HG02623 (cell line): ENCODE measurements at regions not wholly inside any gene's neighbourhood (a gene's known extent, or its start where the extent isn't known, plus 50 kb on each side); places are given as distances from the start of the nearest gene placed in this dataset.
"Not testable (repeated sequence)": the region's sequence is repeated elsewhere in the genome, so short reads cannot be mapped to it uniquely, and the experiment has no call there.

Experiments used
- ATAC-seq: cut with Tn5 transposase; IDR thresholded peaks from one replicate; pipeline ENCODE4 v1.9.1; 2021; ENCODE audit warnings: moderate library complexity; ENCODE audit not compliant: unreplicated experiment

DNA sequence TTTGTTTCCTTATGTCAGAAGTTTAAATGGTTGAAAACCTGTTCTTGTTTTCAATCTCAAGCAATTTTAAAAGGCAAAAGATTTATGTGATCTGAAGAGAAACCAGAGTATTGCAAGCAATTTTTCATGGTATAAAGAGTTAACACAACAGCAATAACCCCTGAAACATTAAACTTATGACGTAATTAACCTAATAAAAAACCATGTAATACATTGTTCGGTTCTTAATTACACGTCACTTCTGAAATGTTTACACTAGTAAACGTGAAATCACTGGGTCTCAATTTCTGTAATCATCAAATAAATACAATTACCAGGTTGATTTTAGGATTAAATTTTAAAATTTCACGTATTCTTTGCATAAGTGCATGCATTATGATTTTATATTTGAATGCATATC is 914.5 kb downstream of the NLGN4X start:
- ATAC-seq = no peak

DNA sequence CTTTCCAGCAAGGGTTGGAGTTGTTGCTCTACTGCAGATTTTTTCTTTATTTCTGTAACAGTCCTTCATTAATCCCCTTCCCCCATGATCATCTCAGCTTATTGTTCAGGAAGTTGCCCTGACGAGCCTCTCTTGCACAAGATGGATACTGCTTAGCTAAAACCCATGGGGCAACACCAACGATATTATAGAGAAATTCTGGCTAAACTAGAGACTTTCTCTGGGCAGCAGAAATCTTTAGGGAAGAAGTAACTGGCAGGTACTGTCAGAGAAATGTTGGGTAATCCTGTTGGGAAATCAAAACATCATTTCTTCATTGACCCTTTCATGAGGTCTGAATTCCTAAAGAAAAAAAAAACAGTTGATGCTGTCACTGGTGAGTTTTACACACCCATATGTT is 921.3 kb downstream of the NLGN4X start:
- no peak for ATAC-seq

DNA sequence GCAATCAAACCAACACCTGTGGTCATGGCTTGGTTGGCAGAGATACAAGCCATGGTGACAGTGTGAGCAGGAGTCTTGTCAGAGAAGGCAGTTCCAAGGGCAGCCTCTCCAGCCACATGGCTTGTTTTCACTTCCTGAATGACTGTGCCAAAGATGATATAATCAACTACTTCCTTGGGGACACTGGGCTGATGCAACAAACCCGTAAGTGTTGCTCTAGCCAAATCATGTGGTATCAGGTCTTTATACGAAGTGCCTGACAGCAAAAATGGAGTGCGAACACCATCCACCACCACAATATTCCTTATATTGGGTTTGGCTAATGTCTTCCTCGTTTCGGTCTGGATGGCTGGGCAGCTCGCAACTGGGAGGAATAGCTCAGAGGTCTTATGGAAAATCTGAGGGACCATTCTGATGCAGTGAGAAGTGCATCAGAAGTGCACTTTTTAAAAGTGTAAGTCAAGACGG is 922.0 kb downstream of the NLGN4X start:
- no peak for ATAC-seq

DNA sequence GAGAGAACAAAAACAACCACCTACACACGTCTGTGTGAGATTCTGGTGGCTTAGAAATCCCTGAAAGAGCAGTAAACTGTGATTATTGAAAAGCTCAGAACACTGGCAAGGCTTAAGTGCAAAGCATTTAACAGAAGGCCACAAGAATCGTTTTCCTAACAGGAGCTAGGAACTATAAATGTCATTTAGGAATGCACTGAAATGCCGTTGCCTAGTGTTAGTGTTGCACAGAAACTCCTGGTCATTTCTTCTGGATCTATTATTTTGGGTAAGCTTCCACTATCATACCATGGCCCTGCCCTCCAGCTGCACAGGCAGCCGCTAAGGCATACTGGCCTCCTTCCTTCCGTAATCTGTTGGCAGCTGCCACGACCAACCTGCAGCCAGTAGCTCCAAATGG is 923.2 kb downstream of the NLGN4X start:
- ATAC-seq = no peak

DNA sequence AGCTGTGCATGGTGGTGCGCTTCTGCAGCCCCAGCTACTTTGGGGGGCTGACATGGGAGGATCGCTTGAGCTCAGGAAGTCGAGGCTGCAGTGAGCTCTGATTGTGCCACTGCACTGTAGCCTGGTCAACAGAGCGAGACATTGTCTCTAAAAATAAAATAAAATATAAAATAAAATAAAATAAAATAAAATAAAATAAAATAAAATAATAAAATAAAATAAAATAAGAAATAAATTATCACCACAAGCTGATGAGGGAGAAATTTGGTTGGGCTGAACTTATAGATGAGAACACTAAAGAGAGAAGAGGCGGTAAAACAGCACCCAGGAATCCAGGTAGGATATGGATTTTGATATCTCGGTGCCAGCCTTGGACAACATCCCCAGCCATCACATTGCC is 933.7 kb downstream of the NLGN4X start:
- no peak for ATAC-seq

DNA sequence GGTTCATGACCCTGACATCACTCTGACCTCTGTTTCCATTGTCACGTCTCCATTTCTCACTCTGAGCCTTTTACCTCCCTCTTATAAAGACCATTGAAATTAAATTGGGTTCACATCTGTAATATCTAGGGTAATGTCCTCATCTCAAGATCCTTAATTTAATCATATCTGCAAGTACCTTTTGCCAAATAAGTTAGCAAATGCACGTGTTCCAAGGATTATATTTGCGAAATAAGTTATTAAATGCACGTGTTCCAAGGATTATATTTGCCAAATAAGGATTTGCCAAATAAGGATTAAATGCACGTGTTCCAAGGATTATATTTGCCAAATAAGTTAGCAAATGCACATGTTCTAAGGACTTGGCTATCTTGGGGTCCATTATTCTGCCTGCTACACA is 938.0 kb downstream of the NLGN4X start:
- ATAC-seq = no peak

DNA sequence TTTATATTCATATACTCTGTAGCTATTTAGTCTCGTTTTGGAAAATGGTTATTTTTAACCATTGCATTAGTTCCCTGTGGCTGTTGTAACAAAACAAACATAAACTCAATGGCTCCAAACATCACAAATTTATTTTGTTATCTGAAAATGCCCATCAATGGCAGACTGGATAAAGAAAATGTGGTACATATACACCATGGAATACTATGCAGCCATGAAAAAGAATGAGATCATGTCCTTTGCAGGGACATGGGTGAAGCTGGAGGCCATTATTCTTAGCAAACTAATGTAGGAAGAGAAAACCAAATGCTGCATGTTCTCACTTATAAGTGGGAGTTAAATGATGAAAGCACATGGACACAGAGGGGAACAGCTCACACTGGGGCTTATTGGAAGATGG is 938.7 kb downstream of the NLGN4X start:
- not testable (repeated sequence) for ATAC-seq

DNA sequence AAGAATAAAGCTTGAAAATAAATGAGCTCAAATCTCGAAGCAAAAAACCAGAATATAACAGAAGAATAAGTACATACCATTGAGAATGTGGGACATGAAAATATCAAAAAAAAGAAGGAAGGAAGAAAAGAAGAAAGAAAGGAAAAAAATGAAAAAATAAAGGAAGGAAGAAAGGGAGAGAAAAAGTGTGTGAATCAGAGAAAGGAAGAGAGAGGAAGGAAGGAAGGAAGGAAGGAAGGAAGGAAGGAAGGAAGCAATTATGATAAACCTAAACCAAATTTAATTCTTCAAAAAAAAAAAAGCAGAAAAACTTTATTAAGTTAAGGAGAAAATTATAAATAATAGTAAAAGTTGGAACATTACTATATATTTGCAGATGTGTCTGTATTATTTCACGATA is 949.8 kb downstream of the NLGN4X start:
- no peak for ATAC-seq

DNA sequence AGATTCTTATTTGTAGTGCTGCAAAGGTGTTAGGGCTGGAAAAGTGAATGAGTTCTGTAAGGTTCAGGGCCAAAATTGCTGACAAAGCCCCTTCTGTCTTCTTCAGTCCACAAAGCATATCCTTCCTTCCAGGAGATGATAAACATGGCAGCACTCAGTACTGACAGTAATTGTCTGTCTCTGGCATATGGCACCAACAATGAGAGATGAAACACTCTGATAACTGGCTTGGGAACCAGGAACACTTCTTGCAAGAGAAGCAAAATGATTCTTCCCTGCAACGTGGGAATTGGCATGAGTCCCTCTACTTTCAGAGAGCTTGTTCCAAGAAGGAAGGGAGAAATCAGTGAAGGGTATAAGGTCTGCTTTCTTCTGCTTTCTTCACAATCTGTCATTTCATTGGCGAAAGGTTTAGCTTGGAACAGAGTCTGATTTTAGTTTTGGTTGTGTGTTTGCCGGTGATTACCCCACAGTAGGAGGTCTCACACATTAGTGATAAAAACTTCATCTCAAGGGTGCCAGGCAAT is 963.3 kb downstream of the NLGN4X start:
- no peak for ATAC-seq

DNA sequence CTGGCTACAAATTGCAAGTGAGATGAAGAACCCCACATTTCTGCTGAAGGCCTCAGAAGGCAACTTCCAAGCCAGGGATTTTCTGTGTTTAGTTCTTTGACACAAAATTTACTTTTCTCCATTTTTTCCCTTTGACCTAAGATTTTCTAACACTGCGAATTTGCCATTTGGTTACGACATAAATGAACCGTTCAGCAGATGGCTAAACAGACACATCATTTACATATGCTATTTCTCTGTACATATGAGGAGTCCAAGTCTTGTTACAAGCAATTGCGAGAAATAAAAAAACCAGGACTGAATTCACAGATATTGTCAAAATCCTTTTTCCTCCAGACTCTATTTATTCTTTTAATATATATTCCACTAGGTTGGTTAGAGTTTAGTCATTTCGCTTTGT is 978.6 kb downstream of the NLGN4X start:
- no peak for ATAC-seq

DNA sequence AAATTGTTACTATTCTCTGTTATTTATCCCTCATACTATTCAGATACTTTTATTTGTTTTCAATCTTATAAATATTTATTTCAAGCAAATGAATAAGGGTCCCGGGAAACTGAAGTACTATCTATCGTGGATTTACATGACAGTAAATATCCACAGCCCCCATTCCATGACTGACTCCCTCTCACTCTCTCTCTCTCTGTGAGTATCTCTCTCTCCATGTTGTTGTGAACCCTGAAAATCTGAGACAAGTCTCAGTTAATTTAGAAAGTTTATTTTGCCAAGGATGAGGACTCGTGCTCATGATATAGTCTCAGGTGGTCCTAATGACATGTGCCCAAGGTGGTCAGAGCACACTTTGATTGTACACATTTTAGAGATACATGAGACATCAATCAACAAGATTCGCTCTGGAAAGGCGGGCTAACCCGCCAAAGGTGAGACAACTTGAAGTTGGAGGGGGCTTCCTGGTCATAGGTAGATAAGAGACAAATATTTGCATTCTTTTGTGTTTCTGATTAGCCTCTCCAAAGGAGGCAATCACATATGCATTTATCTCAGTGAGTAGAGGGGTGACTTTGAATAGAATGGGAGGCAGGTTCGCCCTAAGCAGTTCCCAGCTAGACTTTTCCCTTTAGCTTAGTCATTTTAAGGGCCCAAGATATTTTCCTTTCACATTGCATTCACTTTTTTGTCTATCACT is 986.4 kb downstream of the NLGN4X start:
- no peak for ATAC-seq

DNA sequence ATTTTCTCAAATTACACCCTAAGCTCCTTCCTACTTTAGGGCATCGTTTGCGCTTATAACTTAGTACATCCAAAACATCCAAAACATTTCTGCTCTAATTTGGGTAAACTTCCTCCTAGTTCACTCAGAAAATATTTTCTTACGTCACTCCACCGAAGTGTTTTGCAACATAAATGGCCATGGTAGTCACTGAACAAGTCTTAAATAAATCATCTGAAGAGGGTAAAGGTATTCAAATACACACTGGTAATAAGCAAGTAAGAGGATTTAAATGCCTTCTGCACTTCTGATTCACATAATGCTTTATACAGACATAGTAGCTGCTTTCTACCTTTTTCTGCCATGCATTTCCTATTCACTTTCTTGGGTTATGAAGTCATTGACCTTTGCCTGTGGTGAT is 991.9 kb downstream of the NLGN4X start:
- no peak for ATAC-seq

DNA sequence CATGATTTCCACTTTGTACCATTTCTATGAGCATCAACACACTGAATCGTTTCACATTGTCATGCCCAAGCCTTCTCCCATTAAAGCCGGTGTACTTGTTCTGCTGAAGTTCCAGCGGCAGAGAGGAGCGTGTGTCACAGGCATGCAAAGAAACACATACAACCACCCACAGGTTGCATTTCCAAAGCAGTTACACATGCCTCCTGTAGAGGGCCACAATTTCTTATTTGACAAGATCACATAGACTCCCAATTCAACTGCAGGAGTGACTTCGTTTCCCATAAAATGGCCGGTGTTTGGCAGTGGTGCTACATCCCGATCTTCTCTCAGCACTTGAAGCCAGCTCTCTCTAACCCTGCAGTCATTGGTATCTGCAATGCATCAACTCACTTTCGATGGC is 992.6 kb downstream of the NLGN4X start:
- no peak for ATAC-seq

DNA sequence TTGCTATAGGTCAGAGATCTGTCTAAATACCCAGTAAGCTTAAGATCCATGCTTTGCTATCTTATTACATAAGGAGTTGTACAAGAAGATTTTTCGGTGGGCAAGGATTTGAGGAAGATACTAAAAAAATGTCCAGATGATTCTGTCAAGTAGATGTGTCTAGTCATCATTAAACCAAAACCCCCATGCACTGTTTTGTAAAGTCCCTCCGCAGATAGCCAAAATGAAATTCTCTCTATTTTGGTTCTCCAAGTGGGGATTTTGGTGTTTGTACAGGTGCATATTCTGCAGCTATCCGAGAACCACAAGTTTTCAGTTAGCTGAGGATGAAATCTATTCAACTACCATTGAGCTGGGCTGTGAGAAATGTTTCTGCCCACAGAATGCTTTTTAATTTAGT is 994.8 kb downstream of the NLGN4X start:
- no peak for ATAC-seq

DNA sequence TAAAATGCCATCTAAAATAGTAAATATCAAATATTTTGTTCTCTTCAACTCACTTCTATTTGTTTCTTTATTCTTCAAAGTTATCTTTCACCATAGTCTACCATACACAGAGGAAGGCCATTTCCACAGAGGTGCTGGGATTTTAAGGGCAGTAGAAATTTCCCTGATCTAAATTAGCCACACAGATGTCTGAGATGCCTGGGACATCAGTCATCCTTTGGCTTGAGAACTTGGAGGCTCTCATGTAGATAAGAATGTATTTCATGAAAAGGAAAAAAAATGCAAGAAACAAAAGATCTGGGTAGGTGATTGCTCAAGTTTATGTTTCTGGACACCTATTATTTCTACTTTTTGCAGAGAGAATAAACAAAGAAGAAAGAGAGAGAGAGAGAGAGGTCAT is 1008.2 kb downstream of the NLGN4X start:
- ATAC-seq = no peak

DNA sequence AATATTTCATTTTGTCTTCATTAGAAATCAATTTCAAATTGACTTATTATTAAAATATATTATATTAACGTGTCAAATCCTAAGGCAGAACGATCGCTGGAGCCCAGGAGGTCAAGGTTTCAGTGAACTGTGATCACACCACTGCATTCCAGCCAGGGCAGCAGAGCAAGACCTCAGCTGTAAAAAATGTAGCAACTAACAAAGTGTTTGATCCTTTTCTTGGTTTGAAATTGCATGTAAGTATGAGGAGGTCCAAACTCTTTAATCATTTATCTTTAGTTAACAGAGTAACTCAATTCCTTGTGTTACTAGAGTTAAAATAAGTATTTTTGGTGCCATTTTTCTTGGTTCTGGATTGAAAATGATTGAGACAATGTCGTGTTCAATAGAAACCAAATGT is 1033.9 kb downstream of the NLGN4X start:
- ATAC-seq = no peak

DNA sequence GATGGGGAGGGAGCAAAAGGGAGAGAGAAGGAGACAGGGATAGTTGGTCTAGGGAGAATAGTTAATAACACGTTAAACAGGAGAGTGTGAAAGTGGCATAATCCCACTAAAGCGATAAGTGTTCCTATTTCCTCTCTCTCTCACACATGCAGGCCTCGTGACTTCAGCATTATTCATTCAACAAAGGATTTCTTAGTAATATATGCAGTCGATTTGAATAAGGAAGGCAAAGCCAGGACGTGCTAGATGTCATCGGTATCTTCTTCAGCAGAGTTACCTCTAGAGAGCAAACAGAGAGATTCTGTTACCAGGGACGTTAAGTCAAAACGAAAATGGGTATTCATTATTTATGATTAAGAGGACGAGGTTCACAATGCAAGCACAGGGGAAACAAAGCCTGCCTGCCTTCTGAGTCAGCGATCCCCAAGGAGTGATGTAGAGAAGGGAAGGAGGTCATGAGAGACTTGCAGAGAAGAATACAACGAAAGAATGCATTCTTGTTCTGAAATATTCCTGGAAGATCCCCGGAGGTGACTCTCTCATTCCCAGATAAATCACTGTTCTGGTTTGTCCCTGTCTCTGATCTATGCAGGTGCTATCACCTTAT is 1048.4 kb downstream of the NLGN4X start:
- ATAC-seq = no peak

DNA sequence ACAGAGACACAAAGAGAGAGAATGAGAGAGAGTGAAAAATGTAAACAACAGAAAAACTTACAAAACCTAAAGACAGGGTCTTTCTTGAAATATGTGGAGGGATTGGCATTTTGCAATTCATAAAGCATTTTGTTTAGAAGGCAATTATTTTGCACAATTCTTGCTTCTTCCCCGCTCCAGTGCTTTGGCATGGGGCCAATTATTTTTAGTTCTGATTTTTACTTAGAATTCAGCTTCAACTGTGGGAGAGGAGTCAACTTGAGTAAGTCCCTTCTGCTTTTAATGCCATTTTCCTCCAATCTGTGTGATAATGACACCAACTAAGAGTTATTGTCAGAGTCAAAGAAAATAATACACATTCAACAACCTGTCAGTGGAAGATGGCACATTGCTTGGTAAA is 1051.9 kb downstream of the NLGN4X start:
- ATAC-seq = no peak

DNA sequence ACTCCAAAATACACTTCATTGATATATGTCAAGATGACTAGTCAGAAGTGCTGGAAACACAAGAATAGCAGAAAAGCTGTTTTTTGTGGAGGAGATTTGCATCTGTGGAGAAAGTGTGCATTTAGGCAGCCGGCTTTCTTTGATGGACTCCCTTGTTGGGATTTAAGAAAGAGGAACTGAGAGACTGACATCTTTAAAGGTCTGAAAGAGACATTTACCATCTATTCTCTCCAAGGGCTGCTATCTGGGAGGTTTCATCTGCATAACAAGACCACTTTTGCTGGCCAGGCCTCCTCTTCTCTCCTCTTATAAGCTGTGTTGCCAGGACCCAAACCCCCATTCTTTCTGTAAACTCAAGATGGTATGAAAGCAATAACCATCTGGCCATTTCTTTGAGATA is 1065.0 kb downstream of the NLGN4X start:
- ATAC-seq = no peak

DNA sequence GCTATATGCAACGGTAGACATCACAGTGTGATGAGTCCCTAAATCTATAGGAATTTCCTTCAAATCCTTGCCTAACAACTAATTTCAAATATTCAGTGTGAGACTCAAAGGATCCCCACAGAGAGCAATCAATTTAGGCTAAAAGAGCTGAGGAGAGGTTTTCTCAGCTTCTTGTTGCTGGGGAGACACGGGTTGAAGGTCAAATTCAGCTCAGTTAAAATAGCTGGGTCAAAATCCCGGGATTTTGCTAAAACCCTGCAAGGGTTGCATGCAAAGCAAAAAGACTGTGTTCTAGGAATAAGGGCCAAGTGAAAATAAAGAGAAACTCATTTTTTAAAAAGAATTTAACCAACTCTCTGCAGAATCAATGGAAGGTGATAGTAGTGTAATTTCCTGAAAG is 1073.4 kb downstream of the NLGN4X start:
- ATAC-seq = no peak

DNA sequence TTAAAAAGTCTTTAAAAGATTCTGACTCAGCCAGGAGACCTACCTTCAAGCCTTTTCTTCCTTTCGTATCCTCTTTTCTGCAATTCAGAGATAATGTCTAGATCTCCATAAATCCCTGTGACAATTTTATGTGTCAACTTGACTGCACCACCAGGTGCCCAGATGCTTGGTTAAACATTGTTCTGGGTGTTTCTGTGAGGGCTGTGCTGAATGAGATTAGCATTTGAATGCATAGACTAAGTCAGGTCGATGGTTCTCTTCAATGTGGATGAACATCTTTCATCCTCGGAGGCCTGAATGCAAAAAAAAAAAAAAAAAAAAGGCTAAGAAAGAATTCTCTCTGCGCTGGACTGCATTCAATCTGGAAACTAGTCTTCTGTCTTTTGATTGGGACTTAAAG is 1082.7 kb downstream of the NLGN4X start:
- no peak for ATAC-seq

DNA sequence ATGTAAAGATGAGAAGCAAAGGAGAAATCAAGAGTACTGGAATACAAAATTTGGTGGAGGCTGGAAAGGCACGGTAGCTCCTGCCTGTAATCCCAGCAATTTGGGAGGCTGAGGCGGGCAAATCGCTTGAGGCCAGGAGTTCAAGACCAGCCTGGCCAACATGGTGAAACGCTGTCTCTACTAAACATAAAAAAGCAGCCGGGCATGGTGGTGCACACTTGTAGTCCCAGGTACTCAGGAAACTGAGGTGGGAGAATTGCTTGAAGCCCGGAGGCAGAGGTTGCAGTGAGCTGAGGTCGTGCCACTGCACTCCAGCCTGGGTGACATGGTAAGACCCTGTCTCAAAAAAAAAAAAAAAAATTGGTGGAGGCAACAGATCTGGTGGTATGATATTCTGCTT is 1086.0 kb downstream of the NLGN4X start:
- no peak for ATAC-seq

DNA sequence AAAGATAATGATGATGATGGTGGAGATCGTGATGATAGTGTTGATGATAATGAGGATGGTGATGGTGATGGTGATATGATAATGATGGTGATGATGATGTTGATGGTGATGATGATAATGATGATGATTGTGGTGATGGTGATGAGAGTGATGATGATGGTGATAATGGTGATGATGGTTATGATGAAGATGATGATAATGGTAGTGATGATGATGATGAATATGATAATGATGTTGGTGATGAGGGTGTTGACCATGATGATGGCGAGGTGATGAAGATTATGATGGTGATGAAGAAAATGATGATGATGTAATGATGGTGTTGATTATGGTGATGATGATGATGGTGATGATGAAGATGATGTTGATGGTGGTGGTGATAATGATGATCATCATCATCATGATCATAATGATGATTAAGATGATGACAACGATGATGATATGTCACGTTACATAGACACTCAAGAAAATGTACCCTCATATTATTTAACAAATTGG is 1106.4 kb downstream of the NLGN4X start:
- no peak for ATAC-seq
